ENCODE measurements at regions not wholly inside any gene's neighbourhood (a gene's known extent, or its start where the extent isn't known, plus 50 kb on each side); places are given as distances from the start of the nearest gene placed in this dataset.

DNA sequence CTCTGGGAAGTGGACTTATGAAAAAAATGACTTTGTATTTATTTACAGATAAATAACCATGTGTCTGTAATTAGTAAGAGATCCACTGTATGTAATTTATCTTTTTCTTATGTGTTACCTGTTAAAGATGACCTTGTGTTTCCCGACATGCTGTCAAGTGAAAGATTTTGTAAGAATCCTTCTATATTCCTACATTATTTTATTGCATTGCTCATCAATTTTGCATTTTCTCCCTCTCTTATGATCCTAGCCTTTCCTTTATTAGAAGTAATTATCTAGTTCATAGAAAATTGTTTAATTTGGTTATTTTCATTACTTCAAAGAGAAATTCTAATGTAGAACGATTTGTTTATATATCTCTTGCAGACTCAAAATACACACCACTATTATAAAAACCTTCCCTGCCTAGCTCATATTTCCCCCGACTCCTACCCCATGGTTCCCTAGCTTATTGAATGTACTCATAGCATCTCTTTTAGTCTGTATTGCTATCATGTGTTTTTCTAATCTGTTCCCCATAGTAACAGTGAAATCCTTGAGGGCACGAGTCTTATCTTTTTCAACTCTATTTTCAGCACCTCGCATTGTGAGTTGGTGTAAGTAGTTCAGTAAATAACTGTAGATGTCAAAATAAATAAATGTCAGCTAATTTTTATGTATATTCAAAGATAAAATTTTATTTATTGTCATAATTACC is 774.4 kb downstream of the HDGFL1 start:
- H3K27me3 ChIP-seq (ENCODE audit: control insufficient read depth in 1 of 2, insufficient read depth in 2 of 2, low read length in 2 of 2), result no peaks in the 10 kb centered on the region
- TF ChIP-seq ZNF331 (CRISPR knock-in tag; IDR thresholded peaks at IDR 0.05), result no peak
- peak; percentile 53; the same call in 1 of the 2 replicates for TF ChIP-seq MAFF (IDR thresholded peaks at IDR 0.05; ENCODE audit: low read depth, low read length)
- TF ChIP-seq MAFK (conservative IDR thresholded peaks at IDR 0.05 in 1 of 2, IDR thresholded peaks at IDR 0.05 in 1 of 2; ENCODE audit: low read length in 2 of 2), result peak; percentile 33 to 78; a peak in 2 of 4 replicates
- H4K20me1 ChIP-seq (ENCODE audit: insufficient read depth, low read length), result no peaks in the 10 kb centered on the region
- H3K9ac ChIP-seq (ENCODE audit: insufficient read depth, low read depth, low read length), result no peak overlapping the region
- ATAC-seq, result no peak
- H3K4me2 ChIP-seq (ENCODE audit: low read depth, low read length), result no peak overlapping the region
- BruUV-seq (replicated peaks), result no TSS peak
- WGBS (ENCODE audit: low lambda C conversion rate), result 8% methylated on average over 5 of the region's 5 CpGs
- in situ Hi-C loops (cut with HindIII; ENCODE audit: extremely low pct_ligation_motif_present, low pct_unique_long_range_greater_than_20kb) (no loop called here), intact Hi-C loops (cut with micrococcal nuclease; ENCODE audit: unreplicated experiment) (no loop called here)
- no peaks in the 10 kb centered on the region for H3K4me1 ChIP-seq (ENCODE audit: insufficient read depth, low read length)
- FAIRE-seq, result no peak
- H3K79me2 ChIP-seq (ENCODE audit: insufficient read depth, low read length), result no peaks in the 10 kb centered on the region
- H3K27ac ChIP-seq (ENCODE audit: extremely low read length, insufficient read depth, low read length), result no peak overlapping the region
- H3K9me3 ChIP-seq (ENCODE audit: low read length), result peaks cover 78% of the 10 kb centered on the region
- no peak overlapping the region for H2AFZ ChIP-seq (ENCODE audit: low read length)
- ChIA-PET CTCF (ENCODE audit: low intra/inter-chr PET ratio, low total read pairs) (no interaction called here), POLR2A (no interaction called here)
- H3K4me3 ChIP-seq (replicated peaks in 1 of 3; ENCODE audit: insufficient read depth in 1 of 3, low read depth in 2 of 3, low read length in 3 of 3), result no peak overlapping the region
- DNase-seq (ENCODE audit: low spot score), result no peak
- H3K36me3 ChIP-seq (replicated peaks in 1 of 2; ENCODE audit: control insufficient read depth in 1 of 2, insufficient read depth in 2 of 2, low read length in 2 of 2), result no peaks in the 10 kb centered on the region

DNA sequence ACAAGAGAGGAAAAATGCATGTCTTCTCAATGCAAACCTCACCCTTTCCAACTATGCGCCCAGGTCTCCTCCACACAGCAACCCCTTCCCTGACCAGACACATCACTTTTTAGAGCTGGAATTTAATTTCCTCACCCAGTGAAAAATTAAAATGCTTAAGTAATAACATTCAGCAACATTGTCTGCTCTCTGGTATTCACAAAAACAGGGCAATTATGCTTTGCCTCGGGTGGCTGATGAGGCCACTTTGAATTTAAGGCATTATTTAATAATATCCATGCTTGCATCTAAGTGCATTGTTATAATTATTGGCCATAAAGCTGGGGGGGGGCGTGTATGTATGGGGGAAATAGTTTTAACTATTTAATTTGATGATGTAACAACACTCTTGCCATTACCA is 777.8 kb upstream of the NRSN1 start:
- Histone ChIP-seq H3K4me3 (replicated peaks in 1 of 3; ENCODE audit: insufficient read depth in 1 of 3, low read depth in 2 of 3, low read length in 3 of 3) (no peak overlapping the region), H3K79me2 (ENCODE audit: insufficient read depth, low read length) (no peaks in the 10 kb centered on the region), H3K27me3 (ENCODE audit: control insufficient read depth in 1 of 2, insufficient read depth in 2 of 2, low read length in 2 of 2) (no peaks in the 10 kb centered on the region), H3K4me2 (ENCODE audit: low read depth, low read length) (no peak overlapping the region), H3K4me1 (ENCODE audit: insufficient read depth, low read length) (no peaks in the 10 kb centered on the region), H3K9ac (ENCODE audit: insufficient read depth, low read depth, low read length) (no peak overlapping the region), H2AFZ (ENCODE audit: low read length) (no peak overlapping the region), H3K36me3 (replicated peaks in 1 of 2; ENCODE audit: control insufficient read depth in 1 of 2, insufficient read depth in 2 of 2, low read length in 2 of 2) (no peaks in the 10 kb centered on the region), H3K27ac (ENCODE audit: extremely low read length, insufficient read depth, low read length) (no peak overlapping the region), H4K20me1 (ENCODE audit: insufficient read depth, low read length) (no peaks in the 10 kb centered on the region), H3K9me3 (ENCODE audit: low read length) (peaks cover 75% of the 10 kb centered on the region)
- DNase-seq (ENCODE audit: low spot score) (no peak), ATAC-seq (no peak), FAIRE-seq (no peak)
- BruUV-seq (replicated peaks), result no TSS peak
- WGBS (ENCODE audit: low lambda C conversion rate), result 34% methylated on average over 3 of the region's 3 CpGs
- in situ Hi-C loops (cut with HindIII; ENCODE audit: extremely low pct_ligation_motif_present, low pct_unique_long_range_greater_than_20kb), result no loop called here
- POLR2A ChIA-PET, result no interaction called here
- CTCF ChIA-PET (ENCODE audit: low intra/inter-chr PET ratio, low total read pairs), result no interaction called here
- intact Hi-C loops (cut with micrococcal nuclease; ENCODE audit: unreplicated experiment), result no loop called here
- TF ChIP-seq ZNF460 (CRISPR knock-in tag; IDR thresholded peaks at IDR 0.05; ENCODE audit: borderline replicate concordance), result no peak
- TF ChIP-seq SKIL (CRISPR knock-in tag; IDR thresholded peaks at IDR 0.05; ENCODE audit: borderline replicate concordance), result no peak
- no peak for TF ChIP-seq BRD4 (CRISPR knock-in tag; IDR thresholded peaks at IDR 0.05)
- TF ChIP-seq, protein P1, sequence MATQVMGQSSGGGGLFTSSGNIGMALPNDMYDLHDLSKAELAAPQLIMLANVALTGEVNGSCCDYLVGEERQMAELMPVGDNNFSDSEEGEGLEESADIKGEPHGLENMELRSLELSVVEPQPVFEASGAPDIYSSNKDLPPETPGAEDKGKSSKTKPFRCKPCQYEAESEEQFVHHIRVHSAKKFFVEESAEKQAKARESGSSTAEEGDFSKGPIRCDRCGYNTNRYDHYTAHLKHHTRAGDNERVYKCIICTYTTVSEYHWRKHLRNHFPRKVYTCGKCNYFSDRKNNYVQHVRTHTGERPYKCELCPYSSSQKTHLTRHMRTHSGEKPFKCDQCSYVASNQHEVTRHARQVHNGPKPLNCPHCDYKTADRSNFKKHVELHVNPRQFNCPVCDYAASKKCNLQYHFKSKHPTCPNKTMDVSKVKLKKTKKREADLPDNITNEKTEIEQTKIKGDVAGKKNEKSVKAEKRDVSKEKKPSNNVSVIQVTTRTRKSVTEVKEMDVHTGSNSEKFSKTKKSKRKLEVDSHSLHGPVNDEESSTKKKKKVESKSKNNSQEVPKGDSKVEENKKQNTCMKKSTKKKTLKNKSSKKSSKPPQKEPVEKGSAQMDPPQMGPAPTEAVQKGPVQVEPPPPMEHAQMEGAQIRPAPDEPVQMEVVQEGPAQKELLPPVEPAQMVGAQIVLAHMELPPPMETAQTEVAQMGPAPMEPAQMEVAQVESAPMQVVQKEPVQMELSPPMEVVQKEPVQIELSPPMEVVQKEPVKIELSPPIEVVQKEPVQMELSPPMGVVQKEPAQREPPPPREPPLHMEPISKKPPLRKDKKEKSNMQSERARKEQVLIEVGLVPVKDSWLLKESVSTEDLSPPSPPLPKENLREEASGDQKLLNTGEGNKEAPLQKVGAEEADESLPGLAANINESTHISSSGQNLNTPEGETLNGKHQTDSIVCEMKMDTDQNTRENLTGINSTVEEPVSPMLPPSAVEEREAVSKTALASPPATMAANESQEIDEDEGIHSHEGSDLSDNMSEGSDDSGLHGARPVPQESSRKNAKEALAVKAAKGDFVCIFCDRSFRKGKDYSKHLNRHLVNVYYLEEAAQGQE (IDR thresholded peaks at IDR 0.05; ENCODE audit: borderline replicate concordance in 1 of 2, low read depth in 1 of 2, low read length in 2 of 2), result no peak
- TF ChIP-seq KLF16 (CRISPR knock-in tag; IDR thresholded peaks at IDR 0.05), result no peak
- TF ChIP-seq KMT2A (CRISPR knock-in tag; IDR thresholded peaks at IDR 0.05), result no peak
- no peak for TF ChIP-seq CEBPG (CRISPR knock-in tag; IDR thresholded peaks at IDR 0.05)
- no peak for TF ChIP-seq CREBL2 (CRISPR knock-in tag; IDR thresholded peaks at IDR 0.05; ENCODE audit: borderline replicate concordance)
- no peak for TF ChIP-seq HOXA9 (CRISPR knock-in tag; IDR thresholded peaks at IDR 0.05; ENCODE audit: borderline replicate concordance)

Measured in HepG2 (cell line).